ENCODE measurements at regions not wholly inside any gene's neighbourhood (a gene's known extent, or its start where the extent isn't known, plus 50 kb on each side); places are given as distances from the start of the nearest gene placed in this dataset.
A peak's percentile ranks its signal among the peaks of the same experiment; 100 is the strongest.

- H3K4me3 ChIP-seq (ENCODE audit: low read length) = no peak overlapping the region
- H3K36me3 ChIP-seq (ENCODE audit: control insufficient read depth, insufficient read depth, low read length, severe bottlenecking) = no peaks in the 10 kb centered on the region
- no peaks in the 10 kb centered on the region for H3K27me3 ChIP-seq (replicated peaks; ENCODE audit: control insufficient read depth, insufficient read depth, low read length)
- H3K9ac ChIP-seq (ENCODE audit: low read length) = no peak overlapping the region
- H3K4me1 ChIP-seq (ENCODE audit: control insufficient read depth, insufficient read depth, low read length) = no peaks in the 10 kb centered on the region
- H3K9me3 ChIP-seq (ENCODE audit: control insufficient read depth, low read length) = peaks cover 14% of the 10 kb centered on the region
- DNase-seq (ENCODE audit: low read depth) = no peak
Observed at GRCh38 chr1:219000005-219000404, 173.7 kb upstream of the LYPLAL1 start.

GRCh38 chr1:219000631-219001030, 173.0 kb upstream of the LYPLAL1 start:
- DNase-seq (ENCODE audit: low read depth) = peak; percentile 4
- no peak overlapping the region for H3K4me3 ChIP-seq (ENCODE audit: low read length)
- H3K9me3 ChIP-seq (ENCODE audit: control insufficient read depth, low read length) = peaks cover 20% of the 10 kb centered on the region
- H3K27me3 ChIP-seq (replicated peaks; ENCODE audit: control insufficient read depth, insufficient read depth, low read length) = no peaks in the 10 kb centered on the region
- no peaks in the 10 kb centered on the region for H3K4me1 ChIP-seq (ENCODE audit: control insufficient read depth, insufficient read depth, low read length)
- H3K36me3 ChIP-seq (ENCODE audit: control insufficient read depth, insufficient read depth, low read length, severe bottlenecking) = no peaks in the 10 kb centered on the region
- H3K9ac ChIP-seq (ENCODE audit: low read length) = no peak overlapping the region

GRCh38 chr1:219010720-219011119, 163.0 kb upstream of the LYPLAL1 start:
- H3K4me1 ChIP-seq (ENCODE audit: control insufficient read depth, insufficient read depth, low read length) = no peaks in the 10 kb centered on the region
- no peak overlapping the region for H3K9ac ChIP-seq (ENCODE audit: low read length)
- H3K9me3 ChIP-seq (ENCODE audit: control insufficient read depth, low read length) = peaks cover 1% of the 10 kb centered on the region
- no peaks in the 10 kb centered on the region for H3K36me3 ChIP-seq (ENCODE audit: control insufficient read depth, insufficient read depth, low read length, severe bottlenecking)
- DNase-seq (ENCODE audit: low read depth) = no peak
- no peak overlapping the region for H3K4me3 ChIP-seq (ENCODE audit: low read length)
- no peaks in the 10 kb centered on the region for H3K27me3 ChIP-seq (replicated peaks; ENCODE audit: control insufficient read depth, insufficient read depth, low read length)

- Histone ChIP-seq H3K9ac (ENCODE audit: low read length) (no peak overlapping the region), H3K36me3 (ENCODE audit: control insufficient read depth, insufficient read depth, low read length, severe bottlenecking) (no peaks in the 10 kb centered on the region), H3K4me3 (ENCODE audit: low read length) (no peak overlapping the region), H3K27me3 (replicated peaks; ENCODE audit: control insufficient read depth, insufficient read depth, low read length) (no peaks in the 10 kb centered on the region), H3K4me1 (ENCODE audit: control insufficient read depth, insufficient read depth, low read length) (no peaks in the 10 kb centered on the region), H3K9me3 (ENCODE audit: control insufficient read depth, low read length) (no peaks in the 10 kb centered on the region)
- DNase-seq (ENCODE audit: low read depth) = no peak
Observed at GRCh38 chr1:219020386-219020785, 153.3 kb upstream of the LYPLAL1 start.

GRCh38 chr1:219020846-219021245, 152.8 kb upstream of the LYPLAL1 start:
- no peaks in the 10 kb centered on the region for H3K27me3 ChIP-seq (replicated peaks; ENCODE audit: control insufficient read depth, insufficient read depth, low read length)
- H3K4me1 ChIP-seq (ENCODE audit: control insufficient read depth, insufficient read depth, low read length) = no peaks in the 10 kb centered on the region
- H3K4me3 ChIP-seq (ENCODE audit: low read length) = no peak overlapping the region
- DNase-seq (ENCODE audit: low read depth) = no peak
- H3K9me3 ChIP-seq (ENCODE audit: control insufficient read depth, low read length) = no peaks in the 10 kb centered on the region
- H3K9ac ChIP-seq (ENCODE audit: low read length) = no peak overlapping the region
- H3K36me3 ChIP-seq (ENCODE audit: control insufficient read depth, insufficient read depth, low read length, severe bottlenecking) = no peaks in the 10 kb centered on the region

- H3K36me3 ChIP-seq (ENCODE audit: control insufficient read depth, insufficient read depth, low read length, severe bottlenecking) = no peaks in the 10 kb centered on the region
- no peak overlapping the region for H3K9ac ChIP-seq (ENCODE audit: low read length)
- no peaks in the 10 kb centered on the region for H3K4me1 ChIP-seq (ENCODE audit: control insufficient read depth, insufficient read depth, low read length)
- H3K27me3 ChIP-seq (replicated peaks; ENCODE audit: control insufficient read depth, insufficient read depth, low read length) = no peaks in the 10 kb centered on the region
- peak; percentile 7 for DNase-seq (ENCODE audit: low read depth)
- no peak overlapping the region for H3K4me3 ChIP-seq (ENCODE audit: low read length)
- no peaks in the 10 kb centered on the region for H3K9me3 ChIP-seq (ENCODE audit: control insufficient read depth, low read length)
Observed at GRCh38 chr1:219027146-219027673, 146.5 kb upstream of the LYPLAL1 start.

GRCh38 chr1:219031809-219032208, 141.9 kb upstream of the LYPLAL1 start:
- no peaks in the 10 kb centered on the region for H3K36me3 ChIP-seq (ENCODE audit: control insufficient read depth, insufficient read depth, low read length, severe bottlenecking)
- DNase-seq (ENCODE audit: low read depth) = no peak
- no peak overlapping the region for H3K9ac ChIP-seq (ENCODE audit: low read length)
- H3K4me1 ChIP-seq (ENCODE audit: control insufficient read depth, insufficient read depth, low read length) = no peaks in the 10 kb centered on the region
- no peak overlapping the region for H3K4me3 ChIP-seq (ENCODE audit: low read length)
- no peaks in the 10 kb centered on the region for H3K9me3 ChIP-seq (ENCODE audit: control insufficient read depth, low read length)
- H3K27me3 ChIP-seq (replicated peaks; ENCODE audit: control insufficient read depth, insufficient read depth, low read length) = no peaks in the 10 kb centered on the region

GRCh38 chr1:219038398-219038797, 135.3 kb upstream of the LYPLAL1 start:
- no peak for DNase-seq (ENCODE audit: low read depth)
- Histone ChIP-seq H3K4me1 (ENCODE audit: control insufficient read depth, insufficient read depth, low read length) (peaks cover 18% of the 10 kb centered on the region), H3K9me3 (ENCODE audit: control insufficient read depth, low read length) (no peaks in the 10 kb centered on the region), H3K9ac (ENCODE audit: low read length) (no peak overlapping the region), H3K36me3 (ENCODE audit: control insufficient read depth, insufficient read depth, low read length, severe bottlenecking) (no peaks in the 10 kb centered on the region), H3K27me3 (replicated peaks; ENCODE audit: control insufficient read depth, insufficient read depth, low read length) (no peaks in the 10 kb centered on the region), H3K4me3 (ENCODE audit: low read length) (no peak overlapping the region)

GRCh38 chr1:219039017-219039681, 134.5 kb upstream of the LYPLAL1 start:
- no peak overlapping the region for H3K4me3 ChIP-seq (ENCODE audit: low read length)
- no peak for DNase-seq (ENCODE audit: low read depth)
- H3K36me3 ChIP-seq (ENCODE audit: control insufficient read depth, insufficient read depth, low read length, severe bottlenecking) = no peaks in the 10 kb centered on the region
- no peaks in the 10 kb centered on the region for H3K27me3 ChIP-seq (replicated peaks; ENCODE audit: control insufficient read depth, insufficient read depth, low read length)
- H3K9me3 ChIP-seq (ENCODE audit: control insufficient read depth, low read length) = no peaks in the 10 kb centered on the region
- peaks cover 18% of the 10 kb centered on the region for H3K4me1 ChIP-seq (ENCODE audit: control insufficient read depth, insufficient read depth, low read length)
- H3K9ac ChIP-seq (ENCODE audit: low read length) = no peak overlapping the region

GRCh38 chr1:219039682-219040154, 134.0 kb upstream of the LYPLAL1 start:
- Histone ChIP-seq H3K36me3 (ENCODE audit: control insufficient read depth, insufficient read depth, low read length, severe bottlenecking) (no peaks in the 10 kb centered on the region), H3K4me3 (ENCODE audit: low read length) (no peak overlapping the region), H3K9me3 (ENCODE audit: control insufficient read depth, low read length) (no peaks in the 10 kb centered on the region), H3K4me1 (ENCODE audit: control insufficient read depth, insufficient read depth, low read length) (peaks cover 18% of the 10 kb centered on the region), H3K9ac (ENCODE audit: low read length) (no peak overlapping the region), H3K27me3 (replicated peaks; ENCODE audit: control insufficient read depth, insufficient read depth, low read length) (no peaks in the 10 kb centered on the region)
- DNase-seq (ENCODE audit: low read depth) = peak; percentile 13

- no peak overlapping the region for H3K9ac ChIP-seq (ENCODE audit: low read length)
- H3K9me3 ChIP-seq (ENCODE audit: control insufficient read depth, low read length) = no peaks in the 10 kb centered on the region
- no peak overlapping the region for H3K4me3 ChIP-seq (ENCODE audit: low read length)
- H3K36me3 ChIP-seq (ENCODE audit: control insufficient read depth, insufficient read depth, low read length, severe bottlenecking) = no peaks in the 10 kb centered on the region
- H3K27me3 ChIP-seq (replicated peaks; ENCODE audit: control insufficient read depth, insufficient read depth, low read length) = no peaks in the 10 kb centered on the region
- no peak for DNase-seq (ENCODE audit: low read depth)
- peaks cover 18% of the 10 kb centered on the region for H3K4me1 ChIP-seq (ENCODE audit: control insufficient read depth, insufficient read depth, low read length)
Observed at GRCh38 chr1:219040291-219040690, 133.4 kb upstream of the LYPLAL1 start.

- no peaks in the 10 kb centered on the region for H3K9me3 ChIP-seq (ENCODE audit: control insufficient read depth, low read length)
Observed at GRCh38 chr1:219041141-219041540, 132.5 kb upstream of the LYPLAL1 start.

More at GRCh38 chr1:219041141-219041540, 132.5 kb upstream of the LYPLAL1 start:
- H3K4me1 ChIP-seq (ENCODE audit: control insufficient read depth, insufficient read depth, low read length) = peaks cover 18% of the 10 kb centered on the region
- no peak overlapping the region for H3K9ac ChIP-seq (ENCODE audit: low read length)
- no peaks in the 10 kb centered on the region for H3K36me3 ChIP-seq (ENCODE audit: control insufficient read depth, insufficient read depth, low read length, severe bottlenecking)
- H3K27me3 ChIP-seq (replicated peaks; ENCODE audit: control insufficient read depth, insufficient read depth, low read length) = no peaks in the 10 kb centered on the region
- H3K4me3 ChIP-seq (ENCODE audit: low read length) = no peak overlapping the region
- peak; percentile 15 for DNase-seq (ENCODE audit: low read depth)
